T-cell (primary cell): ENCODE measurements at regions not wholly inside any gene's neighbourhood (a gene's known extent, or its start where the extent isn't known, plus 50 kb on each side); places are given as distances from the start of the nearest gene placed in this dataset.
A peak's percentile ranks its signal among the peaks of the same experiment; 100 is the strongest.

Source experiments
- ATAC-seq, 4 experiments: fragments of 200-7000 bp in 3 of 4; fragments of 150-1000 bp in 1 of 4; cut with Tn5 transposase; replicated peaks in 1 of 4; 1 replicate in 3 of 4; 2 replicates in 1 of 4; pipeline ENCODE4 v1.10.0; 2021; ENCODE audit warnings: moderate library complexity in 3 of 4, mild to moderate bottlenecking in 2 of 4, moderate number of reproducible peaks in 1 of 4
- CTCF ChIA-PET, 2 donors: fragments of 300-600 bp; sonication (Branson Sonifier 250); formaldehyde crosslinking; loops; one replicate each; lab custom pipeline; 2022; ENCODE audit warnings: antibody characterized with exemption in 2 of 2; lab: Charles Lee
- POLR2A ChIA-PET, 2 donors: fragments of 300-600 bp; sonication (Branson Sonifier 250); formaldehyde crosslinking; loops; one replicate each; lab custom pipeline; 2022; ENCODE audit warnings: antibody characterized with exemption in 2 of 2; lab: Charles Lee
- DNase-seq, 35 experiments: peaks; one replicate each; pipeline versions ENCODE4 v3.0.0 to v3.0.0-alpha.2; 2013 to 2023
- H3K27ac ChIP-seq: one replicate; pipeline ENCODE4 v1.5.1; 2013; ENCODE audit warnings: low read length
- H3K27me3 ChIP-seq, 2 experiments: replicated peaks in 1 of 2; 1 replicate in 1 of 2; 2 replicates in 1 of 2; pipeline versions ENCODE4 v1.6.1 to v1.7.0; 2013; ENCODE audit warnings: low read length in 1 of 2, mixed read lengths in 1 of 2; ENCODE audit not compliant: control insufficient read depth in 2 of 2, insufficient read depth in 2 of 2; ENCODE audit errors: extremely low read depth in 1 of 2
- H3K36me3 ChIP-seq, 2 donors: 1 replicate in 1 of 2; 2 replicates in 1 of 2; pipeline versions ENCODE4 v1.6.1 to v1.7.0; 2013; ENCODE audit warnings: low read length in 1 of 2; ENCODE audit not compliant: control insufficient read depth in 2 of 2, insufficient read depth in 1 of 2; ENCODE audit errors: extremely low read depth in 1 of 2
- H3K4me1 ChIP-seq, 2 experiments: 1 replicate in 1 of 2; 2 replicates in 1 of 2; pipeline versions ENCODE4 v1.6.1 to v1.7.0; 2013; ENCODE audit warnings: low read length in 2 of 2, mixed read lengths in 1 of 2; ENCODE audit not compliant: insufficient read depth in 2 of 2, control insufficient read depth in 1 of 2; ENCODE audit errors: extremely low read depth in 1 of 2
- H3K4me3 ChIP-seq, 2 donors: 1 replicate in 1 of 2; 2 replicates in 1 of 2; pipeline versions ENCODE4 v1.5.1 to v1.7.0; 2013; ENCODE audit warnings: mild to moderate bottlenecking in 2 of 2, low read length in 1 of 2, moderate library complexity in 1 of 2; ENCODE audit not compliant: control insufficient read depth in 1 of 2; ENCODE audit errors: extremely low read depth in 1 of 2
- H3K9me3 ChIP-seq: 2 replicates; pipeline ENCODE4 v1.7.0; 2013
- H3K27ac Mint-ChIP-seq, 2 donors: one replicate each; pipeline ENCODE4 v1.8.0; 2020 to 2021; ENCODE audit warnings: mild to moderate bottlenecking in 2 of 2, mixed read lengths in 2 of 2
- H3K27me3 Mint-ChIP-seq, 2 donors: one replicate each; pipeline ENCODE4 v1.8.0; 2021 to 2022; ENCODE audit warnings: mixed read lengths in 2 of 2
- H3K36me3 Mint-ChIP-seq: one replicate; pipeline ENCODE4 v1.8.0; 2021; ENCODE audit warnings: mixed read lengths
- H3K4me1 Mint-ChIP-seq, 3 donors: one replicate each; pipeline ENCODE4 v1.8.0; 2020 to 2022; ENCODE audit warnings: mixed read lengths in 3 of 3, mild to moderate bottlenecking in 1 of 3
- H3K4me3 Mint-ChIP-seq, 3 donors: one replicate each; pipeline ENCODE4 v1.8.0; 2020 to 2022; ENCODE audit warnings: mild to moderate bottlenecking in 3 of 3, mixed read lengths in 3 of 3, moderate library complexity in 3 of 3
- H3K9me3 Mint-ChIP-seq, 3 donors: one replicate each; pipeline ENCODE4 v1.8.0; 2020 to 2022; ENCODE audit warnings: mixed read lengths in 3 of 3
- whole genome bisulfite sequencing: methylation state at CpG from one replicate; pipeline ENCODE4 v1.1.5; 2013; ENCODE audit warnings: missing lambda C conversion rate; ENCODE audit not compliant: insufficient coverage; 5-methylcytosine and 5-hydroxymethylcytosine counted together

DNA sequence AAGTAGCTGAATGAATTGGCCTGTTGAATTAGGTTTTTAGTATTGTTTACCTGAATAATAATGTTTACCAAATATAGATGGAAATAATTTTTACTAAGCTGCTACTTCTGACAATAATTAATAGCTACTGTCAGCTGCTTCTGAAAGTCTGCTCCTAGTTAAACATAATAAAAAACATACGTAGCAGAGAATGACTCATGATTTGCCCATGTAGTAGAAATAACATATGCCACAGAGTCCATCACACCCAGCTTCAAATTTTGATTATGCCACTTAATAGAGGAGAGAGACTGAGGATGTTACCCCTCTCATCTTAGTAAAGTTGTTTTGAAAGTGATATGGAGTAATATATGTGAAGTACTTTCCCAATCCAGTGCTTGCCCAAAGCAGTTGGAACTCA, 57.6 kb upstream of the MDFIC start:
- Mint-ChIP-seq H3K36me3 (no peaks in the 10 kb centered on the region), H3K4me1 (peaks cover 0 to 5% (median 2%) of the 10 kb centered on the region in 3 donors), H3K27ac (no peak overlapping the region), H3K9me3 (no peaks in the 10 kb centered on the region), H3K4me3 (no peak overlapping the region), H3K27me3 (no peaks in the 10 kb centered on the region)
- H3K27me3 ChIP-seq, result no peaks in the 10 kb centered on the region
- ChIA-PET CTCF (interaction anchor here (0.6 to 5.7 kb wide), 11 partner anchors 35 to 987 kb away, joined by 3 to 80 read pairs (median 6); no protein-coding TSS in a partner anchor), POLR2A (no interaction called here)
- no peak for DNase-seq
- no peaks in the 10 kb centered on the region for H3K4me1 ChIP-seq
- WGBS, result no CpG with 5 or more reads among the region's 1 CpG
- no peak overlapping the region for H3K4me3 ChIP-seq
- H3K27ac ChIP-seq, result no peak overlapping the region
- no peak for ATAC-seq
- H3K36me3 ChIP-seq, result no peaks in the 10 kb centered on the region
- no peaks in the 10 kb centered on the region for H3K9me3 ChIP-seq

DNA sequence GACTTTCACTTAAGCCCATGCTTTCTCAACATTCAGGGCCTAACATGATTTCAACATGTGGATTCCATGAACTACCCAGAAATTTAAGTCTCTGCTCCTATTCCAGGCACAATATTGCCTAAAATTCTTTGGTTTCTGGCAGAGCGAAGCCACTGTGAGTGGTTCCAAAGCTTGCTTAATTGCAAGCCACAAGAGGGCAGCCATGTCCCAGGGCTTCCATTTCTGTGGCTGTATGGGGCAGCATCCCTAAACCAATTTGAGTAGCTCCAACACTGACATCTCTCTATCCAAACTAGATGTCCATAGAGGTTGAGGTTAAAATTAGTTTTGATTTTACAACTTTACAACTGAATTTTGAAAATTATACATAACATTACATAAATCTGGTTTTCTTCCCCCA, 56.3 kb upstream of the MDFIC start:
- ATAC-seq (peak; percentile 50 to 79 (median 72)), DNase-seq (peak; percentile 2 to 74 (median 40))
- ChIA-PET POLR2A (interaction anchor here in 1 of 2 donors (0.7 kb wide), 1 partner anchor 134 kb away, joined by 3 read pairs; no protein-coding TSS in a partner anchor), CTCF (interaction anchor here (0.6 to 5.7 kb wide), 29 partner anchors 9 to 1370 kb away, joined by 3 to 80 read pairs (median 4); no protein-coding TSS in a partner anchor)
- no peak overlapping the region for H3K27ac ChIP-seq
- no peak overlapping the region for H3K4me3 ChIP-seq
- Mint-ChIP-seq H3K27ac (no peak overlapping the region), H3K9me3 (no peaks in the 10 kb centered on the region), H3K4me3 (no peak overlapping the region), H3K4me1 (peaks cover 0 to 5% (median 2%) of the 10 kb centered on the region in 3 donors), H3K36me3 (no peaks in the 10 kb centered on the region), H3K27me3 (no peaks in the 10 kb centered on the region)
- H3K4me1 ChIP-seq, result no peaks in the 10 kb centered on the region
- H3K9me3 ChIP-seq, result no peaks in the 10 kb centered on the region
- H3K27me3 ChIP-seq, result no peaks in the 10 kb centered on the region
- no peaks in the 10 kb centered on the region for H3K36me3 ChIP-seq
- 80% methylated on average over 1 of the region's 1 CpG for WGBS
